ENCODE measurements at regions not wholly inside any gene's neighbourhood (a gene's known extent, or its start where the extent isn't known, plus 50 kb on each side); places are given as distances from the start of the nearest gene placed in this dataset.

DNA sequence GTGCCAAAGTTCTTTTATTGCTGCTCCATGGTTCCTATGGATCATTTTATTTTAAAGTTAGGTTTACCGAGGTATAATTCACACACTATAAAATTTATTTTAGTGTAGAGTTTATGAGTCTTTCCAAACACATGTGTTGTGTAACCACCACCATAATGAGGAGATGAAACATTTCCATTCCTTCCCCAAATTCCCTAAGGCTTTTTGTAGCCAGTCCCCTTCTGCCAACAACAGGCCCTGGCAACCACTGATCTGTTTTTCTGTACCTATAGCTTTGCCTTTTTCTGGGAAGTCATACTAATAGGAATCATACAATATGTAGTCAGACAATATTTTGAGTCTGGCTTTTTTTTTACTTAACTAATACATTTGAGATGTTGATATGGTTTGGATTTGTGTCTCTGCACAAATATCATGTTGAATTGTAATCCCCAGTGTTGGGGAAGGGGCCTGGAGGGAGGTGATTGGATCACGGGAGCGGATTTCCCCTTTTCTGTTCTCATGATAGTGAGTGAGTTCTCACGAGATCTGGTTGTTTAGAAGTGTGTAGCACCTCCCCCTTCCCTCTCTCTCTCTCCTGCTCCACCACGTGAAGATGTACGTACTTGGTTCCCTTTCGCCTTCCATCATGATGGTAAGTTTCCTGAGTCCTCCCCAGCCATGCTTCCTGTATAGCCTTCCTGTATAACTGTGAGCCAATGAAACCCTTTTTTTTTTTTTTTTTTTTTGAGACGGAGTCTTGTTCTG lies 59.6 kb upstream of the DHX15 start:
- TF ChIP-seq POLR2A (IDR thresholded peaks at IDR 0.05) = no peak
- no peak for TF ChIP-seq CTCF (IDR thresholded peaks at IDR 0.05)
- no peak overlapping the region for H3K4me3 ChIP-seq (ENCODE audit: low read depth, poor library complexity, severe bottlenecking)
- DNase-seq (ENCODE audit: low spot score in 2 of 2) = no peak
- 67 to 72% methylated on average over 8 of the region's 8 CpGs for WGBS, 2 donors
- intact Hi-C loops (cut with DNase I; ENCODE audit: low total_unique reads) = no loop called here

DNA sequence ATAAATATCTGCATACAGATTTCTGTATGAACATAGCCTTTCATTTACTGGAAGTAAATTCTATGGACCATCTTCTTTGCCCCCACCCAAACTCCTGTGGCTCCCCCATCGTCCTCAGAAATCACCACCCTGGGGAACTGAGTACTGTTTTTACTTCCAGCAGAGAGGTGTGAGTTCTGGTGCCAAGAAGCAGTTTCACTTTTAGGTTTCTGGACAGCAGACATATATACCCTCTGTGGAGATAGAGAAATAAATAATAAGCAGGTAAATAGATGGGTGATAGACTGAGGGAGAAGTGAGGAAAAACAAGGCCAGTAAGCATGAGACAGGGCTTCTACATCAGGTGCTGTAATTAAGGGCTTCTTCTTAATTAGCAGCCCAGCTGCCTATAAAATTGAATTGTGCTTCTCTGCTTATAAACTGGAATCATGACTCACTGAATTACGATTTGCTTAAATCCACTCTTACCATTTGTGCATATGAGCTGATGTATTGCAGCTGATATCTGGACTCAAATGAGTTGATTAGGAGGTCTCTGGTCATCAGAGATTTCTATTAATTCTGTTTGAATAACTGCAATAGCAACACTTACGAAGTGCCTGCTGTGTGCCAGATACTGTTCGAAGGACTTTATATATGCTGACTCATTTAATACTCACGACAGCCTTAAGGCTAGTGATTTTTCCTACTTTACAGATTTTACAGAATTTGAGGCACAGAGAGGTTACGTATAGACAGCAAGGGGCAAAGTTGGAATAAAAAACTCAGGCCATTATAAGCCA lies 60.8 kb upstream of the DHX15 start:
- intact Hi-C loops (cut with DNase I; ENCODE audit: low total_unique reads) = no loop called here
- H3K4me3 ChIP-seq (ENCODE audit: low read depth, poor library complexity, severe bottlenecking) = no peak overlapping the region
- WGBS, 2 donors = 47 to 66% methylated on average over 6 of the region's 6 CpGs
- DNase-seq (ENCODE audit: low spot score in 2 of 2) = no peak
- TF ChIP-seq CTCF (IDR thresholded peaks at IDR 0.05) (no peak), POLR2A (IDR thresholded peaks at IDR 0.05) (no peak)

- intact Hi-C loops (cut with DNase I; ENCODE audit: low total_unique reads) = no loop called here
- no peak for DNase-seq (ENCODE audit: low spot score in 2 of 2)
- 63 to 72% methylated on average over 4 of the region's 4 CpGs for WGBS, 2 donors
- TF ChIP-seq POLR2A (IDR thresholded peaks at IDR 0.05) = no peak
- TF ChIP-seq CTCF (IDR thresholded peaks at IDR 0.05) = no peak
- H3K4me3 ChIP-seq (ENCODE audit: low read depth, poor library complexity, severe bottlenecking) = no peak overlapping the region
Measured at GRCh38 chr4:24645765-24646550, 61.6 kb upstream of the DHX15 start.

DNA sequence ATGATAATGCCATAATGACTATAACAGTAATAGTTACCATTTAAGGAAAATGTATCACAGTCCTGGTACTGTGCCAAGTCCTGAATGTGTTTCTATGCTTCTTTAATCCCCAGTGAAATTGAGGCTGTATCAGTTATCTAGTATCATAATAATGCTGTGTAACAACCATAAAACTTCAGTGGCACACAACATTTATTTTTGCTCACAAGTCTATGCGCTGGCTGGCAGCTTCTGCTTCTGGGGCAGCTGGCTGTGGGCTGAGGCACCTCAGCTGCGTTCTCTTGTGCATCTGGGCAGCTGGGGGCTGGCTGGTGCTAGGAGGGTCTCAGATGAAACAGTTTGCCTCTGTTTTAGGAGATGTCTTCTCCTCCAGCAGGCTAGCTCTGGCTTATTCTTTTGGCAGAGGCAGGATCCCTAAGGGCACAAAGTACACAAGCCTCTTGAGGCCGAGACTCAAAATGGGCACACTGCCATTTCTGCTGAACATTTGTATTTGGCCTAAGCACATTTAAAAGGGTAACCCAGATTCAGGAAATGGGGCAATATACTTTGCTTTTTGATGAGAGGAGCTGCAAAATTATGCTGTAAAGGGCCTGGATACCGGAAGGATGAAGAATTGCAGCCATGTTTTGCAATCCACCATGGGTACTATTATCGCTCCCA lies 62.6 kb upstream of the DHX15 start:
- no peak for DNase-seq (ENCODE audit: low spot score in 2 of 2)
- intact Hi-C loops (cut with DNase I; ENCODE audit: low total_unique reads) = no loop called here
- TF ChIP-seq CTCF (IDR thresholded peaks at IDR 0.05) (no peak), POLR2A (IDR thresholded peaks at IDR 0.05) (no peak)
- H3K4me3 ChIP-seq (ENCODE audit: low read depth, poor library complexity, severe bottlenecking) = no peak overlapping the region
- WGBS, 2 donors = 77 to 79% methylated on average over 5 of the region's 5 CpGs

DNA sequence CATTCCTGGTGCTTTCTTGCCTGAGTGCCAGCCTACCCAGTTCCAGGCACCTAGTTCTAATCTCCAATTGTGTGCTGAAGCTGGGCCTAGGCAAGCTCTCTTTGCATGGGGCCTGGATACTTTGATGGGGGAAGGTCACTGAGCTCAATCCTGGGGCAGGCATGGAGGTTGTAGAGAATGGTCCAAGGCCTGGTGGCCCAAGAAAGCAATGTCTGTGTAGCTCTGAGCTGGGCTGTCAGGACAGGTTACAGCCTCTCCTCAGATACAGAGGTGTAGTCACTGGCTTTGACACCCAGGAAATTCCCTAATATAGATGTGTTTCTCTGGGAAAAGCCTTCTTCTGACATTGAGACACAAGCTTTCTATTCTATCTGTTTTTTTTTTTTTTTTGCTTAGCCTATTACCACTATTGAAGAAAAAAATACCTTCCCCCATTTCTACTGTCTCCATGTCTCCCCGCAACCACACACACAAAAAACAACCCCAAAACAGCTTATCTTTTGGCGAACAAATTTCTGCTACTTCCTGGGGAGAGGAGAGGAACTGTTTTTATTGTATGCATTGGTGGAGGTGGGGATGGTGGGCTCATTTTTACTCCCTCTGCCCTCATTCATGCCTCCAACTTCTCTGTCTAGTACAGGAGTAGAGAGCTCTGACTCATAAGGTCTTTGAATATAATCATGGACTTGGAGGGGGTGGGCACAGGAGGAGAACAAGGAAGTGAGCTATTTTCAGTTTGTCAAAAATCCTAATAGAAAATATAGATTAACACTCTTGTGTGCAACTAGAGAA lies 66.7 kb upstream of the DHX15 start:
- WGBS, 2 donors = 82 to 85% methylated on average over 2 of the region's 2 CpGs
- no peak overlapping the region for H3K4me3 ChIP-seq (ENCODE audit: low read depth, poor library complexity, severe bottlenecking)
- intact Hi-C loops (cut with DNase I; ENCODE audit: low total_unique reads) = no loop called here

More for the DNA sequence above, 66.7 kb upstream of the DHX15 start:
- TF ChIP-seq CTCF (IDR thresholded peaks at IDR 0.05) = no peak
- no peak for TF ChIP-seq POLR2A (IDR thresholded peaks at IDR 0.05)
- no peak for DNase-seq (ENCODE audit: low spot score in 2 of 2)
